ENCODE measurements at regions not wholly inside any gene's neighbourhood (a gene's known extent, or its start where the extent isn't known, plus 50 kb on each side); places are given as distances from the start of the nearest gene placed in this dataset.

DNA sequence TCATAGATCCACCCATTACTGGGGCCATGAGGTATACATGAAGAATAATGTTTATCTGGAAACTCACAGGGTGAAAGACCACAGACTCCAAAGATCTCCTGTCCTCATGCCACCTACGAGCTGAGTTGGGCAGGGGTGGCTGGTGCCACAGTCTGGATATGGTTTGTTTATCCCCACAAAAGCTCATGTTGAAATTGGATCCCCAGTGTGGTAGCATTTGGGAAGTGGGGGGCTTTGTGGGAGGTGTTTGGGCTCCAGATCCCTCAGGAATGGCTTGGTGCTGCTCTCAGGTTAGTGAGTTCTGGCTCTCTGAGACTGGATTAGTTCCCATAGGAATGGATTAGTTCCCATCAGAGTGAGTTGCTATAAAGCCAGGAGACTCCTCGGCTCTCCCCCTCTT, 192.3 kb upstream of the FSCB start:
- FAIRE-seq, result no peak
- no peaks in the 10 kb centered on the region for H3K4me1 ChIP-seq (replicated peaks in 1 of 2; ENCODE audit: control insufficient read depth in 2 of 2, insufficient read depth in 2 of 2, low read length in 2 of 2)
- in situ Hi-C loops (cut with MboI) (no loop called here), intact Hi-C loops (cut with micrococcal nuclease) (no loop called here)
- H3K27me3 ChIP-seq (ENCODE audit: control insufficient read depth in 2 of 2, insufficient read depth in 2 of 2, low read length in 2 of 2), result no peaks in the 10 kb centered on the region
- no peak for DNase-seq (ENCODE audit: extremely low read depth in 1 of 4, low spot score in 3 of 4)
- H3K27ac ChIP-seq (ENCODE audit: extremely low read depth, low read depth, low read length), result no peak overlapping the region
- H3K4me2 ChIP-seq (ENCODE audit: insufficient read depth, low read length), result no peak overlapping the region
- ATAC-seq, result no peak
- TF ChIP-seq ZNF76 (CRISPR knock-in tag; IDR thresholded peaks at IDR 0.05; ENCODE audit: borderline replicate concordance) (no peak), STAG1 (CRISPR knock-in tag; IDR thresholded peaks at IDR 0.05; ENCODE audit: borderline replicate concordance) (no peak)
- TF ChIP-seq, protein P1, sequence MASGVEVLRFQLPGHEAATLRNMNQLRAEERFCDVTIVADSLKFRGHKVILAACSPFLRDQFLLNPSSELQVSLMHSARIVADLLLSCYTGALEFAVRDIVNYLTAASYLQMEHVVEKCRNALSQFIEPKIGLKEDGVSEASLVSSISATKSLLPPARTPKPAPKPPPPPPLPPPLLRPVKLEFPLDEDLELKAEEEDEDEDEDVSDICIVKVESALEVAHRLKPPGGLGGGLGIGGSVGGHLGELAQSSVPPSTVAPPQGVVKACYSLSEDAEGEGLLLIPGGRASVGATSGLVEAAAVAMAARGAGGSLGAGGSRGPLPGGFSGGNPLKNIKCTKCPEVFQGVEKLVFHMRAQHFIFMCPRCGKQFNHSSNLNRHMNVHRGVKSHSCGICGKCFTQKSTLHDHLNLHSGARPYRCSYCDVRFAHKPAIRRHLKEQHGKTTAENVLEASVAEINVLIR (CRISPR knock-in tag; IDR thresholded peaks at IDR 0.05), result no peak
- H2AFZ ChIP-seq (ENCODE audit: low read depth, low read length), result no peak overlapping the region
- 0% methylated on average over 2 of the region's 2 CpGs for WGBS (ENCODE audit: insufficient coverage, low coverage, missing lambda C conversion rate)
- H3K9me3 ChIP-seq (replicated peaks; ENCODE audit: control insufficient read depth, insufficient read depth, low read depth, low read length), result no peaks in the 10 kb centered on the region
- H3K9ac ChIP-seq (ENCODE audit: insufficient read depth in 1 of 2, low read depth in 2 of 2, low read length in 2 of 2), result no peak overlapping the region
- H3K4me3 ChIP-seq, result no peak overlapping the region
- no peaks in the 10 kb centered on the region for H3K36me3 ChIP-seq (ENCODE audit: control insufficient read depth, insufficient read depth, low read length)
- no peaks in the 10 kb centered on the region for H3K79me2 ChIP-seq (ENCODE audit: control insufficient read depth, insufficient read depth, low read length)
- H3K9me1 ChIP-seq (ENCODE audit: control insufficient read depth, insufficient read depth, low read length), result no peaks in the 10 kb centered on the region
- CTCF ChIA-PET (ENCODE audit: low intra/inter-chr PET ratio), result no interaction called here
- POLR2A ChIA-PET, result no interaction called here
- H4K20me1 ChIP-seq (replicated peaks; ENCODE audit: control insufficient read depth, insufficient read depth, low read length), result no peaks in the 10 kb centered on the region
- BruUV-seq (replicated peaks), result no TSS peak

DNA sequence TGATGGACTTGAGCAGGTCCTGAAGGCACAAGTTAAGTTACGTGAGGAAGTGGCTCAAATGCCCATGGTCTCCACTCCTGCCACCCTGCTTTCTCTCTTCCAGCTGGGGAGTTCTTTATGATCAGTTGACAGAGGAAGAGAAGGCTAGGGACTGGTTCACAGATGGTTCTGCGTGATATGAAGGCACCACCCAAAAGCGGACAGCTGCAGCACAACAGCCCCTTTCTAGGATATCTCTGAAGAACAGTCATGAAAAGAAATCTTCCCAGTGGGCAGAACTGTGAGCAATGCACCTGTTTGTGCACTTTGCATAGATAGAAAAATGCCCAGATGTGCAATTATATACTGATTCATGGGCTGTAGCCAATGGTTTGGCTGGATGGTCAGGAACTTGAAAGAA, 162.4 kb upstream of the FSCB start:
- no peaks in the 10 kb centered on the region for H3K4me1 ChIP-seq (replicated peaks in 1 of 2; ENCODE audit: control insufficient read depth in 2 of 2, insufficient read depth in 2 of 2, low read length in 2 of 2)
- no peaks in the 10 kb centered on the region for H3K27me3 ChIP-seq (ENCODE audit: control insufficient read depth in 2 of 2, insufficient read depth in 2 of 2, low read length in 2 of 2)
- no peak overlapping the region for H2AFZ ChIP-seq (ENCODE audit: low read depth, low read length)
- H3K79me2 ChIP-seq (ENCODE audit: control insufficient read depth, insufficient read depth, low read length), result no peaks in the 10 kb centered on the region
- no peak overlapping the region for H3K4me3 ChIP-seq
- H3K9ac ChIP-seq (ENCODE audit: insufficient read depth in 1 of 2, low read depth in 2 of 2, low read length in 2 of 2), result no peak overlapping the region
- in situ Hi-C loops (cut with MboI) (no loop called here), intact Hi-C loops (cut with micrococcal nuclease) (no loop called here)
- ChIA-PET CTCF (ENCODE audit: low intra/inter-chr PET ratio) (no interaction called here), POLR2A (no interaction called here)
- ATAC-seq, result no peak
- no peaks in the 10 kb centered on the region for H3K9me1 ChIP-seq (ENCODE audit: control insufficient read depth, insufficient read depth, low read length)
- no peaks in the 10 kb centered on the region for H3K9me3 ChIP-seq (replicated peaks; ENCODE audit: control insufficient read depth, insufficient read depth, low read depth, low read length)
- no peak overlapping the region for H3K4me2 ChIP-seq (ENCODE audit: insufficient read depth, low read length)
- no peaks in the 10 kb centered on the region for H4K20me1 ChIP-seq (replicated peaks; ENCODE audit: control insufficient read depth, insufficient read depth, low read length)
- WGBS (ENCODE audit: insufficient coverage, low coverage, missing lambda C conversion rate), result 0% methylated on average over 2 of the region's 3 CpGs
- BruUV-seq (replicated peaks), result no TSS peak
- FAIRE-seq, result no peak
- no peak overlapping the region for H3K27ac ChIP-seq (ENCODE audit: extremely low read depth, low read depth, low read length)
- H3K36me3 ChIP-seq (ENCODE audit: control insufficient read depth, insufficient read depth, low read length), result no peaks in the 10 kb centered on the region
- DNase-seq (ENCODE audit: extremely low read depth in 1 of 4, low spot score in 3 of 4), result no peak
- TF ChIP-seq HSF4 (CRISPR knock-in tag; IDR thresholded peaks at IDR 0.05; ENCODE audit: borderline replicate concordance), result no peak
- TF ChIP-seq ETS2 (tag; IDR thresholded peaks at IDR 0.05; ENCODE audit: borderline replicate concordance, poor library complexity, severe bottlenecking), result no peak
- TF ChIP-seq NR2C1 (IDR thresholded peaks at IDR 0.05), result no peak
- no peak for TF ChIP-seq NR2C1 (tag; IDR thresholded peaks at IDR 0.05)
- no peak for TF ChIP-seq RBM22 (IDR thresholded peaks at IDR 0.05; ENCODE audit: low read depth, low read length, poor library complexity, severe bottlenecking)
- no peak for TF ChIP-seq FUS (optimal IDR thresholded peaks at IDR 0.05; ENCODE audit: low read depth, low read length)
- no peak for TF ChIP-seq POU5F1 (IDR thresholded peaks at IDR 0.05; ENCODE audit: borderline replicate concordance, low read depth, low read length, partially characterized antibody)
- TF ChIP-seq, protein P2, sequence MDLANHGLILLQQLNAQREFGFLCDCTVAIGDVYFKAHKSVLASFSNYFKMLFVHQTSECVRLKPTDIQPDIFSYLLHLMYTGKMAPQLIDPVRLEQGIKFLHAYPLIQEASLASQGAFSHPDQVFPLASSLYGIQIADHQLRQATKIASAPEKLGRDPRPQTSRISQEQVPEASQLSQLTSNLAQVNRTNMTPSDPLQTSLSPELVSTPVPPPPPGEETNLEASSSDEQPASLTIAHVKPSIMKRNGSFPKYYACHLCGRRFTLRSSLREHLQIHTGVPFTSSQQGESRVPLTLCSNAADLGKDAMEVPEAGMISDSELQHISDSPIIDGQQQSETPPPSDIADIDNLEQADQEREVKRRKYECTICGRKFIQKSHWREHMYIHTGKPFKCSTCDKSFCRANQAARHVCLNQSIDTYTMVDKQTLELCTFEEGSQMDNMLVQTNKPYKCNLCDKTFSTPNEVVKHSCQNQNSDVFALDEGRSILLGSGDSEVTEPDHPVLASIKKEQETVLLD (IDR thresholded peaks at IDR 0.05), result no peak
- TF ChIP-seq RBFOX2 (IDR thresholded peaks at IDR 0.05; ENCODE audit: low read depth, low read length), result no peak
- TF ChIP-seq LARP7 (IDR thresholded peaks at IDR 0.05), result no peak
- TF ChIP-seq ILF3 (IDR thresholded peaks at IDR 0.05; ENCODE audit: borderline replicate concordance), result no peak
- TF ChIP-seq HNRNPH1 (optimal IDR thresholded peaks at IDR 0.05; ENCODE audit: low read depth, low read length), result no peak

Data from K562 (cell line).